ENCODE measurements at regions not wholly inside any gene's neighbourhood (a gene's known extent, or its start where the extent isn't known, plus 50 kb on each side); places are given as distances from the start of the nearest gene placed in this dataset.

DNA sequence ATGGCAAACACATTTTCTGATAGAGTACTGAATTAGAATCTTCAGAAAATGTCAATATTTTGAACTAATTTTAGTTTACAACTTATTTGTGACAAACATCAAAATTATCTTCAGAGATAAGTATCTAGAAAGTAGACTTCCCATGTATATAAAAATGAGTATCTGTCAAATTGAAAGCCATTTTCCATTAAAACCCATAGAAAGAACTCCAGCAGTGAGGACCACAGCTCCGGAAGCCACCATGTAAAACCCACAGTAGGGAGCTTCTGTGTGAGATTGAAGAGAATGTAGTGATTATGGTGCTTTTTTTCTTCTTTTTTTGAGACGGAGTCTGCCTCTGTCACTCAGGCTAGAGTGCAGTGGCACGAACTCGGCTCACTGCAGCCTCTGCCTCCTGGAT, 687.0 kb downstream of the TYW1 start (continued):
- TF ChIP-seq ZBTB33 (IDR thresholded peaks at IDR 0.05): no peak
- no peak for TF ChIP-seq CTCF (IDR thresholded peaks at IDR 0.05; ENCODE audit: low read depth, low read length, missing input control)

- 92% methylated on average over 1 of the region's 1 CpG for WGBS
- DNase-seq (ENCODE audit: low spot score): no peak
- TF ChIP-seq TAF1 (conservative IDR thresholded peaks at IDR 0.05): no peak
- no peak for TF ChIP-seq NR2F2 (IDR thresholded peaks at IDR 0.05)
- TF ChIP-seq REST (IDR thresholded peaks at IDR 0.05): no peak
- TF ChIP-seq MAX (IDR thresholded peaks at IDR 0.05): no peak
- TF ChIP-seq HNF4G (IDR thresholded peaks at IDR 0.05): no peak
- TF ChIP-seq, protein P1, sequence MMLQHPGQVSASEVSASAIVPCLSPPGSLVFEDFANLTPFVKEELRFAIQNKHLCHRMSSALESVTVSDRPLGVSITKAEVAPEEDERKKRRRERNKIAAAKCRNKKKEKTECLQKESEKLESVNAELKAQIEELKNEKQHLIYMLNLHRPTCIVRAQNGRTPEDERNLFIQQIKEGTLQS (IDR thresholded peaks at IDR 0.05): no peak
- no peak for TF ChIP-seq YY1 (IDR thresholded peaks at IDR 0.05)
- TF ChIP-seq FOXA1 (IDR thresholded peaks at IDR 0.05): no peak
- TF ChIP-seq HNF4A (conservative IDR thresholded peaks at IDR 0.05): no peak
- no peak for TF ChIP-seq EGR1 (IDR thresholded peaks at IDR 0.05; ENCODE audit: low read depth in 2 of 2)
- no peak for TF ChIP-seq FOXA2 (IDR thresholded peaks at IDR 0.05)
- TF ChIP-seq RXRA (IDR thresholded peaks at IDR 0.05): no peak
- no peak for TF ChIP-seq JUND (IDR thresholded peaks at IDR 0.05)
- no peak for TF ChIP-seq GABPA (IDR thresholded peaks at IDR 0.05 in 1 of 2, conservative IDR thresholded peaks at IDR 0.05 in 1 of 2)
- TF ChIP-seq RAD21 (IDR thresholded peaks at IDR 0.05): no peak
- no peak for TF ChIP-seq SP1 (IDR thresholded peaks at IDR 0.05)
- no peak for TF ChIP-seq ZBTB33 (IDR thresholded peaks at IDR 0.05)
- TF ChIP-seq CTCF (IDR thresholded peaks at IDR 0.05; ENCODE audit: low read depth, low read length, missing input control): no peak
These were observed 694.1 kb downstream of the TYW1 start for GRCh38 chr7:67690700-67691099.

More at GRCh38 chr7:67690700-67691099, 694.1 kb downstream of the TYW1 start:
- Histone ChIP-seq H3K27me3 (ENCODE audit: control insufficient read depth in 4 of 4, insufficient read depth in 4 of 4, low read length in 3 of 4) (no peaks in the 10 kb centered on the region), H3K9me3 (ENCODE audit: control insufficient read depth in 4 of 4, low read length in 3 of 4) (peaks cover 0 to 2% (median 0%) of the 10 kb centered on the region in 4 donors), H3K9ac (ENCODE audit: low read depth in 1 of 2, low read length in 2 of 2) (no peak overlapping the region), H3K4me3 (ENCODE audit: low read depth in 1 of 3, low read length in 3 of 3) (no peak overlapping the region), H3K27ac (ENCODE audit: low read depth in 1 of 2, low read length in 2 of 2) (no peak overlapping the region), H3K36me3 (ENCODE audit: control insufficient read depth in 4 of 4, insufficient read depth in 3 of 4, low read depth in 1 of 4, low read length in 3 of 4) (no peaks in the 10 kb centered on the region), H3K4me1 (ENCODE audit: control insufficient read depth in 4 of 4, insufficient read depth in 4 of 4, low read length in 3 of 4) (peaks cover 0 to 26% (median 14%) of the 10 kb centered on the region in 4 donors)
